BLaER1 (cell line): ENCODE measurements at regions not wholly inside any gene's neighbourhood (a gene's known extent, or its start where the extent isn't known, plus 50 kb on each side); places are given as distances from the start of the nearest gene placed in this dataset.

ENCODE experiments used
- H3K27ac ChIP-seq: shearing (Covaris generic); formaldehyde crosslinking; 2 replicates; pipeline ENCODE4 v1.8.1; 2022
- H3K27me3 ChIP-seq: shearing (Covaris generic); formaldehyde crosslinking; 2 replicates; pipeline ENCODE4 v1.8.1; 2022
- H3K36me3 ChIP-seq: shearing (Covaris generic); formaldehyde crosslinking; 2 replicates; pipeline ENCODE4 v1.8.1; 2022
- H3K4me1 ChIP-seq: shearing (Covaris generic); formaldehyde crosslinking; 2 replicates; pipeline ENCODE4 v1.8.1; 2022
- H3K4me2 ChIP-seq: shearing (Covaris generic); formaldehyde crosslinking; 2 replicates; pipeline ENCODE4 v1.8.1; 2022
- H3K4me3 ChIP-seq: shearing (Covaris generic); formaldehyde crosslinking; 2 replicates; pipeline ENCODE4 v1.8.1; 2022
- H3K9ac ChIP-seq: shearing (Covaris generic); formaldehyde crosslinking; 2 replicates; pipeline ENCODE4 v1.8.1; 2022
- H3K9me3 ChIP-seq: shearing (Covaris generic); formaldehyde crosslinking; 2 replicates; pipeline ENCODE4 v1.8.1; 2022
- H4K20me1 ChIP-seq: shearing (Covaris generic); formaldehyde crosslinking; 2 replicates; pipeline ENCODE4 v1.8.1; 2022
- Cebpa-rat ChIP-seq: shearing (Covaris generic); IDR thresholded peaks from 2 replicates; pipeline ENCODE4 v1.8.1; 2022

DNA sequence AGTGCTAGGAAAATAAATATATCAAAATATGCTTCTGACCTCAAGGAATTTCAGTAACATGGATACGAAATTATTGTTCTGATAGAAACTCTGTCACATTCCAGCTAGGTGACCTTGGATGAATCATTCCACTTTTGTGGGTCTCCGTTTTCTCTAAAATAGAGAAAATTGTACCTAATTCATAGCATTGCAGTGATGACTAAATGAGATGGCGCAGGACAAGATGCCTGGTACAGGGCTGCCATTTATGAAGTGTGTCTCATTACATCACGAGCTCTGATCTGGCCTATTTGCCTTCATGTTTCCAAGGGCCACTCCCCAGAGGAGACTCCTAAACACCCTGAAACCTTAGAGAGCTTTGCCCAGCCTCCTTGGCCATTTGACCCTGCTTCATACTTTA lies 480.0 kb upstream of the USP24 start:
- TF ChIP-seq Cebpa-rat, result no peak
- Histone ChIP-seq H3K27ac (no peak overlapping the region), H3K36me3 (no peaks in the 10 kb centered on the region), H3K4me1 (no peaks in the 10 kb centered on the region), H3K4me3 (no peak overlapping the region), H3K9ac (no peak overlapping the region), H4K20me1 (no peaks in the 10 kb centered on the region), H3K27me3 (no peaks in the 10 kb centered on the region), H3K9me3 (no peaks in the 10 kb centered on the region), H3K4me2 (no peak overlapping the region)

DNA sequence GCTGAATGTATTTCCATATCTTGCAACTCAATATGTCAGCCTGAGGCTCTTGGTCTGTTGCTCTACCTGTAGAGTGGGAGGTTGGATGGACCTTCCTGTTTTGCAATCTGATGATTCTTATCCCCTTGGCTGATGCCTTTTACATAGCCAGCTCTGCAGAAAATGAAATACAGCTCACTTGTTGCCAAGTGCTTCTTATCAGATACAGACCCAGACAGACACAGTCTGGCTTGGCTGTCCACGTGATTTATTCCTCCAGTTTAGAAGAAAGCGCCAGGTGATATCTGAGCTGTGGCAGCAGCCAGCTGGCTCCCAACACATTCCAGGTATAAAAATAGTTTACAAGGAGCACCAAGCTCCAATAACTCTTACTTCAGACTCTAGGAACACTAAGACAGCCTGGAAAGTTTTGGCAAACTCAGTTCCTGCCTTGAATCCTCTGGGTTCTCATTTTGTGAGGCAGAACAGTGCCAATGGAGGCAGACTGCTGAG lies 479.2 kb upstream of the USP24 start:
- Histone ChIP-seq H3K36me3 (no peaks in the 10 kb centered on the region), H3K4me1 (no peaks in the 10 kb centered on the region), H3K9ac (no peak overlapping the region), H3K27me3 (no peaks in the 10 kb centered on the region), H3K9me3 (no peaks in the 10 kb centered on the region), H4K20me1 (no peaks in the 10 kb centered on the region), H3K27ac (no peak overlapping the region), H3K4me3 (no peak overlapping the region), H3K4me2 (no peak overlapping the region)
- TF ChIP-seq Cebpa-rat, result no peak

DNA sequence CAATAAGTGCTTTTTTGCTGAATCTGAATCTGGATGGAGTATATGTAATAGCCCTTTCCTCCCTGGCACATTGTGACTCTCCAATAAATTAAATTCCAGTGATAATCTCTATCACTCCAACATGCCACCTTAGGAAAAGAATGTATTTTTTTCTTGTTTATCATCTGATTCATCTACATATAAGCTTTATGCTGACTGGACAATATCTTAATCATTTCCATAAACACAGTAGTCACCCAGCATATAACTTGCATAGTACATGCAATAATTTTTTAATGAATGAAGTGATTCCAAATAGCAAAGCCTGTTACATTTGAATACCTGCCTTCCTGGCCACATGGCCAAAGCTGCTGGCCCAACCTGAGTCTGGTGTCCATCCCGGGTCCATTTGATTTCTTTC lies 477.6 kb upstream of the USP24 start:
- Histone ChIP-seq H3K9ac (no peak overlapping the region), H3K4me3 (no peak overlapping the region), H3K9me3 (no peaks in the 10 kb centered on the region), H3K36me3 (no peaks in the 10 kb centered on the region), H3K27ac (no peak overlapping the region), H3K4me1 (no peaks in the 10 kb centered on the region), H3K4me2 (no peak overlapping the region), H4K20me1 (no peaks in the 10 kb centered on the region), H3K27me3 (no peaks in the 10 kb centered on the region)
- TF ChIP-seq Cebpa-rat, result no peak

- no peak for TF ChIP-seq Cebpa-rat
- H3K36me3 ChIP-seq, result no peaks in the 10 kb centered on the region
- no peak overlapping the region for H3K4me3 ChIP-seq
These were observed 475.2 kb upstream of the USP24 start for GRCh38 chr1:55690366-55690765.

GRCh38 chr1:55689800-55690199 lies 474.6 kb upstream of the USP24 start:
- no peaks in the 10 kb centered on the region for H3K9me3 ChIP-seq
- H3K36me3 ChIP-seq, result no peaks in the 10 kb centered on the region
- no peak overlapping the region for H3K4me2 ChIP-seq
- no peaks in the 10 kb centered on the region for H4K20me1 ChIP-seq
- no peaks in the 10 kb centered on the region for H3K4me1 ChIP-seq
- no peak overlapping the region for H3K9ac ChIP-seq
- no peak overlapping the region for H3K27ac ChIP-seq
- H3K4me3 ChIP-seq, result no peak overlapping the region
- H3K27me3 ChIP-seq, result no peaks in the 10 kb centered on the region
- TF ChIP-seq Cebpa-rat, result no peak

More at GRCh38 chr1:55690366-55690765, 475.2 kb upstream of the USP24 start:
- H3K9ac ChIP-seq, result no peak overlapping the region
- no peaks in the 10 kb centered on the region for H3K9me3 ChIP-seq
- H3K4me1 ChIP-seq, result no peaks in the 10 kb centered on the region
- H4K20me1 ChIP-seq, result no peaks in the 10 kb centered on the region
- no peak overlapping the region for H3K4me2 ChIP-seq
- no peaks in the 10 kb centered on the region for H3K27me3 ChIP-seq
- H3K27ac ChIP-seq, result no peak overlapping the region

GRCh38 chr1:55685560-55685959 lies 470.4 kb upstream of the USP24 start:
- Histone ChIP-seq H3K27ac (no peak overlapping the region), H3K4me3 (no peak overlapping the region), H3K4me1 (no peaks in the 10 kb centered on the region), H4K20me1 (no peaks in the 10 kb centered on the region), H3K9me3 (peaks cover 5% of the 10 kb centered on the region; the same call in 1 of the 2 replicates), H3K4me2 (no peak overlapping the region), H3K27me3 (no peaks in the 10 kb centered on the region), H3K36me3 (no peaks in the 10 kb centered on the region), H3K9ac (no peak overlapping the region)
- TF ChIP-seq Cebpa-rat, result no peak

DNA sequence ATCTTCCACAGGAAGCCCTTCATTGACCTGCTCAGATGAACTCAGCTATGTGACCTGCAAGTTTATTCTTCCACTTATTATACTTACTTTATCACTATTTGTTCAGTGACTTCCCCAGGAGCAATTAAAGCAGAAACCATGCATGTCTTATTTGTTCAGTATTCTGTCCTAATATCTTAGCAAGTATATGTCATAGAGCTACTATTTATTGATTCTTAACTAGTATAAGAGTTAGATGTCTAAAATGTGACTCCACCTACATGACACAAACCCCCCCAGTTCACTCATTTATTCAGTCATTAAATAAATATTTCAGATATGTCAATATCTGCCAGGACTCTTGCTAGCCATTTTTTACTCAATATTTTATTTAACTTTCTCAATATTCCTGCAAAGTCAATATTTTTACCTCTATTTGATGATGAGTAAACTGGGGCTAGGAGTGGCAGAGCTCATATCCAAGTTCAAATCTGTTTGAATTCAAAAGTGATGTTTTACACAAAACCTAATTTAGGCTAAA lies 469.0 kb upstream of the USP24 start:
- Histone ChIP-seq H3K4me1 (no peaks in the 10 kb centered on the region), H3K9me3 (peaks cover 5% of the 10 kb centered on the region; the same call in 1 of the 2 replicates), H3K27ac (no peak overlapping the region), H4K20me1 (no peaks in the 10 kb centered on the region), H3K4me3 (no peak overlapping the region), H3K27me3 (no peaks in the 10 kb centered on the region), H3K4me2 (no peak overlapping the region), H3K9ac (no peak overlapping the region), H3K36me3 (no peaks in the 10 kb centered on the region)
- no peak for TF ChIP-seq Cebpa-rat

- Histone ChIP-seq H3K27ac (no peak overlapping the region), H3K4me3 (no peak overlapping the region), H3K4me1 (no peaks in the 10 kb centered on the region), H4K20me1 (no peaks in the 10 kb centered on the region), H3K36me3 (no peaks in the 10 kb centered on the region), H3K4me2 (no peak overlapping the region), H3K27me3 (no peaks in the 10 kb centered on the region), H3K9me3 (peaks cover 5% of the 10 kb centered on the region; the same call in 1 of the 2 replicates), H3K9ac (no peak overlapping the region)
- TF ChIP-seq Cebpa-rat, result no peak
These were observed 467.0 kb upstream of the USP24 start for GRCh38 chr1:55682198-55682597.

GRCh38 chr1:55679971-55680370 lies 464.8 kb upstream of the USP24 start:
- Histone ChIP-seq H3K4me3 (no peak overlapping the region), H3K27me3 (no peaks in the 10 kb centered on the region), H3K36me3 (no peaks in the 10 kb centered on the region), H3K9me3 (peaks cover 5% of the 10 kb centered on the region; the same call in 1 of the 2 replicates), H3K4me2 (no peak overlapping the region), H3K4me1 (no peaks in the 10 kb centered on the region), H4K20me1 (no peaks in the 10 kb centered on the region), H3K9ac (no peak overlapping the region), H3K27ac (no peak overlapping the region)
- no peak for TF ChIP-seq Cebpa-rat

GRCh38 chr1:55673416-55673815 lies 458.3 kb upstream of the USP24 start:
- H3K4me3 ChIP-seq, result no peak overlapping the region
- no peaks in the 10 kb centered on the region for H3K4me1 ChIP-seq
- no peak overlapping the region for H3K4me2 ChIP-seq
- H4K20me1 ChIP-seq, result no peaks in the 10 kb centered on the region
- no peaks in the 10 kb centered on the region for H3K36me3 ChIP-seq
- no peak overlapping the region for H3K27ac ChIP-seq
- TF ChIP-seq Cebpa-rat, result no peak
- no peaks in the 10 kb centered on the region for H3K27me3 ChIP-seq
- H3K9ac ChIP-seq, result no peak overlapping the region
- no peaks in the 10 kb centered on the region for H3K9me3 ChIP-seq
